HCT116 (cell line): ENCODE measurements at regions not wholly inside any gene's neighbourhood (a gene's known extent, or its start where the extent isn't known, plus 50 kb on each side); places are given as distances from the start of the nearest gene placed in this dataset.

ENCODE experiments used
- ATAC-seq: fragments of 200-7000 bp; cut with Tn5 transposase; 2 replicates; pipeline ENCODE4 v1.9.1; 2020; ENCODE audit warnings: mild to moderate bottlenecking, moderate library complexity
- BruUV-seq: library from RNA; stranded (reverse); fragments of 400-500 nt; replicated peaks from 2 replicates; lab custom pipeline; 2021; lab: Mats Ljungman, UMichigan
- CTCF ChIA-PET: fragments of 300-600 bp; sonication (Branson Sonifier 250); formaldehyde crosslinking; loops from one replicate; lab custom pipeline; 2021; ENCODE audit warnings: antibody characterized with exemption; lab: Charles Lee
- POLR2A ChIA-PET: fragments of 300-600, 350-600 bp; sonication (Branson Sonifier 250); formaldehyde crosslinking; loops from one replicate; lab custom pipeline; 2021; ENCODE audit warnings: antibody characterized with exemption; lab: Charles Lee
- RAD21 ChIA-PET, 2 experiments: fragments of 300-600 bp; sonication (Branson Sonifier 250); formaldehyde crosslinking; loops; one replicate each; lab custom pipeline; 2023; ENCODE audit warnings: low total read pairs in 2 of 2; ENCODE audit not compliant: uncharacterized antibody in 2 of 2, unreplicated experiment in 2 of 2, low non-redundant PET in 1 of 2; lab: Charles Lee
- DNase-seq: peaks from one replicate; pipeline ENCODE4 v3.0.0-alpha.2; 2010; ENCODE audit warnings: low read depth, low spot score
- H2AFZ ChIP-seq: fragments of 200-600 bp; shearing (Covaris generic), sonication (generic); 2 replicates; pipeline ENCODE4 v1.6.1; 2017; ENCODE audit warnings: low read depth, mixed run types, mixed read lengths, antibody characterized with exemption, low read length; ENCODE audit not compliant: poor library complexity, severe bottlenecking
- H3K27ac ChIP-seq: 2 replicates; pipeline ENCODE4 v1.5.1; 2012; ENCODE audit warnings: low read depth, low read length
- H3K27me3 ChIP-seq: fragments of 200-600 bp; sonication (generic); 2 replicates; pipeline ENCODE4 v1.6.1; 2016; ENCODE audit warnings: mixed run types, low read length, mixed read lengths; ENCODE audit not compliant: insufficient read depth
- H3K36me3 ChIP-seq, 2 experiments: fragments of 200-500 bp in 1 of 2; fragments of 200-600 bp in 1 of 2; sonication (Bioruptor generic) in 1 of 2; sonication (generic) in 1 of 2; 2 replicates each; pipeline versions ENCODE4 v1.5.1 to v1.6.1; 2014 to 2016; ENCODE audit warnings: low read length in 2 of 2, inconsistent platforms in 1 of 2, mixed read lengths in 1 of 2, mixed run types in 1 of 2; ENCODE audit not compliant: insufficient read depth in 2 of 2, control insufficient read depth in 1 of 2
- H3K4me1 ChIP-seq, 2 experiments: fragments of 200-600 bp in 1 of 2; sonication (generic) in 1 of 2; 2 replicates each; pipeline versions ENCODE4 v1.5.1 to v1.6.1; 2012 to 2017; ENCODE audit warnings: low read length in 2 of 2, inconsistent platforms in 1 of 2, mild to moderate bottlenecking in 1 of 2, mixed read lengths in 1 of 2, mixed run types in 1 of 2, moderate library complexity in 1 of 2; ENCODE audit not compliant: insufficient read depth in 2 of 2, control insufficient read depth in 1 of 2
- H3K4me2 ChIP-seq: fragments of 200-600 bp; sonication (generic); 2 replicates; pipeline ENCODE4 v1.6.1; 2017; ENCODE audit warnings: mixed run types, low read length, mixed read lengths
- H3K4me3 ChIP-seq, 2 experiments: fragments of 200-600 bp in 1 of 2; sonication (generic) in 1 of 2; replicated peaks in 1 of 2; 2 replicates each; pipeline ENCODE4 v1.5.1; 2011 to 2016; ENCODE audit warnings: low read length in 2 of 2, control low read depth in 1 of 2, low read depth in 1 of 2, mild to moderate bottlenecking in 1 of 2, mixed read lengths in 1 of 2, mixed run types in 1 of 2
- H3K79me2 ChIP-seq: fragments of 200-600 bp; sonication (generic); 2 replicates; pipeline ENCODE4 v1.6.1; 2017; ENCODE audit warnings: mild to moderate bottlenecking, mixed run types, low read length, moderate library complexity, mixed read lengths; ENCODE audit not compliant: insufficient read depth
- H3K9ac ChIP-seq: fragments of 200-600 bp; sonication (generic); 2 replicates; pipeline ENCODE4 v1.6.1; 2016; ENCODE audit warnings: low read length, mixed read lengths
- H3K9me2 ChIP-seq: fragments of 200-600 bp; sonication (generic), shearing (Covaris generic); 2 replicates; pipeline ENCODE4 v1.6.1; 2017; ENCODE audit warnings: mixed run types, mild to moderate bottlenecking, moderate library complexity; ENCODE audit not compliant: insufficient read depth
- H3K9me3 ChIP-seq, 2 experiments: fragments of 200-500 bp in 1 of 2; fragments of 200-600 bp in 1 of 2; sonication (Bioruptor generic) in 1 of 2; sonication (generic) in 1 of 2; 2 replicates each; pipeline ENCODE4 v1.6.1; 2014 to 2017; ENCODE audit warnings: low read length in 2 of 2, mixed read lengths in 2 of 2, inconsistent platforms in 1 of 2, low read depth in 1 of 2, mild to moderate bottlenecking in 1 of 2, mixed run types in 1 of 2, moderate library complexity in 1 of 2; ENCODE audit not compliant: control insufficient read depth in 1 of 2, insufficient read depth in 1 of 2
- H4K20me1 ChIP-seq: fragments of 200-600 bp; sonication (generic), shearing (Covaris generic); 2 replicates; pipeline ENCODE4 v1.6.1; 2017; ENCODE audit warnings: mixed run types, mild to moderate bottlenecking, moderate library complexity; ENCODE audit not compliant: insufficient read depth
- CBX3 ChIP-seq: IDR thresholded peaks from 2 replicates; pipeline ENCODE4 v1.6.1; 2012; ENCODE audit warnings: low read depth
- CEBPB ChIP-seq: IDR thresholded peaks from 2 replicates; pipeline ENCODE4 v1.6.1; 2012; ENCODE audit warnings: low read depth
- CTCF ChIP-seq, 3 experiments: fragments of 200-600 bp in 1 of 3; sonication (generic) in 1 of 3; IDR thresholded peaks in 2 of 3; conservative IDR thresholded peaks in 1 of 3; 2 replicates each; pipeline ENCODE4 v1.5.1; 2012 to 2017; ENCODE audit warnings: low read depth in 2 of 3, low read length in 2 of 3, antibody characterized with exemption in 1 of 3, borderline replicate concordance in 1 of 3, control low read depth in 1 of 3, mild to moderate bottlenecking in 1 of 3, mixed read lengths in 1 of 3, mixed run types in 1 of 3, moderate library complexity in 1 of 3; ENCODE audit not compliant: insufficient read depth in 1 of 3
- EGR1 ChIP-seq: IDR thresholded peaks from 2 replicates; pipeline ENCODE4 v1.6.1; 2012; ENCODE audit warnings: low read depth
- EZH2phosphoT487 ChIP-seq: fragments of 200-600 bp; IDR thresholded peaks from 2 replicates; pipeline ENCODE4 v1.6.1; 2018; ENCODE audit warnings: antibody characterized with exemption, borderline replicate concordance
- JUND ChIP-seq: IDR thresholded peaks from 2 replicates; pipeline ENCODE4 v1.6.1; 2012
- POLR2A ChIP-seq: IDR thresholded peaks from 2 replicates; pipeline ENCODE4 v1.7.0; 2011; ENCODE audit warnings: borderline replicate concordance; ENCODE audit not compliant: insufficient read depth, insufficient read length; ENCODE audit errors: extremely low read depth
- POLR2AphosphoS5 ChIP-seq: IDR thresholded peaks from 2 replicates; pipeline ENCODE4 v1.6.1; 2011; ENCODE audit warnings: mild to moderate bottlenecking, low read depth, low read length, moderate library complexity
- RAD21 ChIP-seq: IDR thresholded peaks from 2 replicates; pipeline ENCODE4 v1.6.1; 2012; ENCODE audit warnings: low read depth, mild to moderate bottlenecking
- SP1 ChIP-seq: IDR thresholded peaks from 2 replicates; pipeline ENCODE4 v1.6.1; 2012; ENCODE audit warnings: low read depth
- SRF ChIP-seq: IDR thresholded peaks from 2 replicates; pipeline ENCODE4 v1.6.1; 2012; ENCODE audit warnings: low read depth
- YY1 ChIP-seq: IDR thresholded peaks from 2 replicates; pipeline ENCODE4 v1.6.1; 2011; ENCODE audit warnings: low read length, low read depth, moderate library complexity, mild to moderate bottlenecking; ENCODE audit not compliant: insufficient replicate concordance; ENCODE audit errors: extremely low read depth
- ZBTB33 ChIP-seq: IDR thresholded peaks from 2 replicates; pipeline ENCODE4 v1.6.1; 2011; ENCODE audit warnings: mild to moderate bottlenecking, low read length, moderate library complexity; ENCODE audit not compliant: insufficient replicate concordance; ENCODE audit errors: extremely low read depth
- ZFX ChIP-seq: fragments of 450-650 bp; IDR thresholded peaks from 2 replicates; pipeline ENCODE4 v1.6.1; 2017
- ZNF274 ChIP-seq: fragments of 200-500 bp; sonication (Bioruptor generic); IDR thresholded peaks from 2 replicates; pipeline ENCODE4 v1.6.1; 2014; ENCODE audit warnings: mild to moderate bottlenecking, low read depth, low read length, inconsistent platforms
- intact Hi-C: fragments of 100-400 bp; cut with micrococcal nuclease; formaldehyde crosslinking; loops from 2 replicates; pipeline ENCODE4 v1.10.0; 2022

DNA sequence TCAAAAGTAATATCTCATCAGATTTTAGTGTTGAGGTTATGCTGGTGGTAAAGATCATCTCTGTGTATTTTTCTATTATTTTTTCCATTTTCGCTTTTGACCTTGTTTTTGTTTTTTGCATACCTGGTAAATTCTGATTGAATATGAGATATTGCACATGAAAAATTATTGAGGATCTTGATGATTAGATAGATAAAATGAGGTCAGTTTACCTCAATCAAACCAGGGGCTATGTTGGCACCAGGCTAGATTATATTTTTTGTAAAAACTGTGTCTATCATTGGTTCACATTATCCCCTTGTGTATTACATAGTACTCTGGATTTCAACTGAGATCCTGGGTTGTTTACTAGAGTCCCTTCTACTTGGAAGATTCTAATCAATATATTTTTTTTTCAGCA lies 774.9 kb upstream of the ZNF608 start (continued):
- TF ChIP-seq SP1 = no peak
- no peak for TF ChIP-seq CTCF (IDR thresholded peaks at IDR 0.05 in 2 of 3, conservative IDR thresholded peaks at IDR 0.05 in 1 of 3; ENCODE audit: borderline replicate concordance in 1 of 3, insufficient read depth in 1 of 3, low read depth in 2 of 3, low read length in 2 of 3)
- no peak for TF ChIP-seq POLR2A
- no peak for TF ChIP-seq ZFX
- no peak for TF ChIP-seq EGR1

GRCh38 chr5:125525356-125525755 lies 778.9 kb upstream of the ZNF608 start:
- POLR2A ChIA-PET = no interaction called here
- Histone ChIP-seq H3K36me3 (no peaks in the 10 kb centered on the region), H3K4me1 (no peaks in the 10 kb centered on the region), H3K79me2 (no peaks in the 10 kb centered on the region), H3K9ac (no peak overlapping the region), H3K27me3 (no peaks in the 10 kb centered on the region), H3K9me3 (no peaks in the 10 kb centered on the region), H3K9me2 (no peaks in the 10 kb centered on the region), H2AFZ (no peak overlapping the region), H3K4me3 (no peak overlapping the region), H3K4me2 (no peak overlapping the region), H4K20me1 (no peaks in the 10 kb centered on the region), H3K27ac (no peak overlapping the region)
- TF ChIP-seq RAD21 = no peak
- CTCF ChIA-PET = no interaction called here
- ATAC-seq (no peak), DNase-seq (no peak)
- no TSS peak for BruUV-seq
- RAD21 ChIA-PET = no interaction called here
- intact Hi-C loops = no loop called here

DNA sequence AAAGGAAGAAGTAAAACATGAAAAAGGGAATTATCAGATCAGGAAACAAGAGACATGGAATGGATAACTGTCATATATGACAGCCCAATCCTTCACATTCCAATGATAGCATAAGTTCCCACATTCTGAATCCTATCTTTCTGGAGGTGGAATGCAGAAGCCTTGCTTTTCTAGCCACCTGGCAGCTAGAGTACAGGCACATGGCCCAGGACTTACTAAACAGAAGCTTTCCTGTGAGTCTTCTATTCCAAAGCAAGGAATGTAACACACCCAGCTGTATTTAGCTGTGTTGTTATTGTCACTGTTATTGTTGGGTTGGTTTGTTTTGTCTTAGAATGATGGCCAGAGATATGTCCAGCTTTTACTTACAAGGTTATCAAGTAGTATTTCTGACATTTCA lies 780.5 kb upstream of the ZNF608 start:
- H3K27me3 ChIP-seq = no peaks in the 10 kb centered on the region
- CTCF ChIA-PET = no interaction called here
- H4K20me1 ChIP-seq = no peaks in the 10 kb centered on the region
- TF ChIP-seq JUND = no peak
- TF ChIP-seq EZH2phosphoT487 = no peak
- TF ChIP-seq CBX3 = no peak
- no peak for TF ChIP-seq CEBPB
- TF ChIP-seq ZBTB33 = no peak
- TF ChIP-seq EGR1 = no peak
- TF ChIP-seq ZFX = no peak
- TF ChIP-seq SP1 = no peak
- TF ChIP-seq SRF = no peak
- no peak for TF ChIP-seq ZNF274
- no peak for TF ChIP-seq POLR2AphosphoS5
- no peak for TF ChIP-seq YY1
- no peak overlapping the region for H3K9ac ChIP-seq
- RAD21 ChIA-PET = no interaction called here
- no peak for DNase-seq
- intact Hi-C loops = no loop called here
- BruUV-seq = no TSS peak
- no peaks in the 10 kb centered on the region for H3K4me1 ChIP-seq
- H3K79me2 ChIP-seq = no peaks in the 10 kb centered on the region
- POLR2A ChIA-PET = no interaction called here
- no peak overlapping the region for H3K4me3 ChIP-seq
- ATAC-seq = no peak
- H3K9me2 ChIP-seq = no peaks in the 10 kb centered on the region; the same call in 1 of the 2 replicates
- no peaks in the 10 kb centered on the region for H3K9me3 ChIP-seq
- no peak overlapping the region for H3K27ac ChIP-seq
- no peak overlapping the region for H3K4me2 ChIP-seq
- no peaks in the 10 kb centered on the region for H3K36me3 ChIP-seq
- no peak overlapping the region for H2AFZ ChIP-seq
